ENCODE measurements at regions not wholly inside any gene's neighbourhood (a gene's known extent, or its start where the extent isn't known, plus 50 kb on each side); places are given as distances from the start of the nearest gene placed in this dataset.

DNA sequence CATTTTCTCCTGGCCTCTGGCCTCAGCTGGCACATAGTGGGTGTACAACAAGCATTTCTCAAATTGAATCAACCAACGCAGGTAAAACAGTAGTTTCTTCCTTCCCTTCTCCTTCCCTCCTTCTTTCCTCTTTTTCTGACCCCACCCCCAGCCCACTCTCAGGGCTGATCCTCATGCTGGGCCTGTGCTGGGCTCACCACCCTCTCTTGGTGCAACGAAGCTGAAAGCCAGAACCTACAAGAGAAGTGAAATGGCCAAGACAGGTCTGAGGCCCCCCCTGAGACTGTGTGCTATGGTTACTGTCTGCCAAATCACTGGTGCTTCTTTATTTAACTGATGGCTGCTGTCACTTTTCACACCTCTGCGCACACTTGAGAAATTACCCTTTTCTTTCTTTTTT, 53.0 kb upstream of the BOD1 start:
- Mint-ChIP-seq H3K4me3 (no peak overlapping the region), H3K27ac (peak overlapping the region; percentile 99), H3K9me3 (peaks cover 44% of the 10 kb centered on the region), H3K4me1 (peaks cover 64% of the 10 kb centered on the region), H3K27me3 (ENCODE audit: low read depth) (peaks cover 12% of the 10 kb centered on the region; the same call in 1 of the 2 replicates), H3K36me3 (peaks cover 52% of the 10 kb centered on the region)
- CTCF ChIA-PET, result interaction anchor here (1.9 to 3.3 kb wide), 3 partner anchors 40 to 303 kb away, joined by 5 to 16 read pairs (median 9); no protein-coding TSS in a partner anchor
- POLR2A ChIA-PET, result interaction anchor here (0.7 kb wide), 1 partner anchor 12 kb away, joined by 3 read pairs; no protein-coding TSS in a partner anchor
- DNase-seq (ENCODE audit: low spot score) (no peak), ATAC-seq (peak; percentile 51)
- TF ChIP-seq FOXJ3 (CRISPR knock-in tag; IDR thresholded peaks at IDR 0.05; ENCODE audit: borderline replicate concordance), result no peak
- TF ChIP-seq SOX15 (CRISPR knock-in tag; IDR thresholded peaks at IDR 0.05), result no peak
- TF ChIP-seq ZNF671 (CRISPR knock-in tag; IDR thresholded peaks at IDR 0.05), result no peak
- TF ChIP-seq, protein P1, sequence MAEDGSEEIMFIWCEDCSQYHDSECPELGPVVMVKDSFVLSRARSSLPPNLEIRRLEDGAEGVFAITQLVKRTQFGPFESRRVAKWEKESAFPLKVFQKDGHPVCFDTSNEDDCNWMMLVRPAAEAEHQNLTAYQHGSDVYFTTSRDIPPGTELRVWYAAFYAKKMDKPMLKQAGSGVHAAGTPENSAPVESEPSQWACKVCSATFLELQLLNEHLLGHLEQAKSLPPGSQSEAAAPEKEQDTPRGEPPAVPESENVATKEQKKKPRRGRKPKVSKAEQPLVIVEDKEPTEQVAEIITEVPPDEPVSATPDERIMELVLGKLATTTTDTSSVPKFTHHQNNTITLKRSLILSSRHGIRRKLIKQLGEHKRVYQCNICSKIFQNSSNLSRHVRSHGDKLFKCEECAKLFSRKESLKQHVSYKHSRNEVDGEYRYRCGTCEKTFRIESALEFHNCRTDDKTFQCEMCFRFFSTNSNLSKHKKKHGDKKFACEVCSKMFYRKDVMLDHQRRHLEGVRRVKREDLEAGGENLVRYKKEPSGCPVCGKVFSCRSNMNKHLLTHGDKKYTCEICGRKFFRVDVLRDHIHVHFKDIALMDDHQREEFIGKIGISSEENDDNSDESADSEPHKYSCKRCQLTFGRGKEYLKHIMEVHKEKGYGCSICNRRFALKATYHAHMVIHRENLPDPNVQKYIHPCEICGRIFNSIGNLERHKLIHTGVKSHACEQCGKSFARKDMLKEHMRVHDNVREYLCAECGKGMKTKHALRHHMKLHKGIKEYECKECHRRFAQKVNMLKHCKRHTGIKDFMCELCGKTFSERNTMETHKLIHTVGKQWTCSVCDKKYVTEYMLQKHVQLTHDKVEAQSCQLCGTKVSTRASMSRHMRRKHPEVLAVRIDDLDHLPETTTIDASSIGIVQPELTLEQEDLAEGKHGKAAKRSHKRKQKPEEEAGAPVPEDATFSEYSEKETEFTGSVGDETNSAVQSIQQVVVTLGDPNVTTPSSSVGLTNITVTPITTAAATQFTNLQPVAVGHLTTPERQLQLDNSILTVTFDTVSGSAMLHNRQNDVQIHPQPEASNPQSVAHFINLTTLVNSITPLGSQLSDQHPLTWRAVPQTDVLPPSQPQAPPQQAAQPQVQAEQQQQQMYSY (CRISPR knock-in tag; IDR thresholded peaks at IDR 0.05), result no peak
- TF ChIP-seq KAT7 (CRISPR knock-in tag; IDR thresholded peaks at IDR 0.05; ENCODE audit: borderline replicate concordance), result no peak
- TF ChIP-seq, protein P2, sequence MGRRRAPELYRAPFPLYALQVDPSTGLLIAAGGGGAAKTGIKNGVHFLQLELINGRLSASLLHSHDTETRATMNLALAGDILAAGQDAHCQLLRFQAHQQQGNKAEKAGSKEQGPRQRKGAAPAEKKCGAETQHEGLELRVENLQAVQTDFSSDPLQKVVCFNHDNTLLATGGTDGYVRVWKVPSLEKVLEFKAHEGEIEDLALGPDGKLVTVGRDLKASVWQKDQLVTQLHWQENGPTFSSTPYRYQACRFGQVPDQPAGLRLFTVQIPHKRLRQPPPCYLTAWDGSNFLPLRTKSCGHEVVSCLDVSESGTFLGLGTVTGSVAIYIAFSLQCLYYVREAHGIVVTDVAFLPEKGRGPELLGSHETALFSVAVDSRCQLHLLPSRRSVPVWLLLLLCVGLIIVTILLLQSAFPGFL (CRISPR knock-in tag; IDR thresholded peaks at IDR 0.05; ENCODE audit: borderline replicate concordance), result no peak
- TF ChIP-seq, protein P3, sequence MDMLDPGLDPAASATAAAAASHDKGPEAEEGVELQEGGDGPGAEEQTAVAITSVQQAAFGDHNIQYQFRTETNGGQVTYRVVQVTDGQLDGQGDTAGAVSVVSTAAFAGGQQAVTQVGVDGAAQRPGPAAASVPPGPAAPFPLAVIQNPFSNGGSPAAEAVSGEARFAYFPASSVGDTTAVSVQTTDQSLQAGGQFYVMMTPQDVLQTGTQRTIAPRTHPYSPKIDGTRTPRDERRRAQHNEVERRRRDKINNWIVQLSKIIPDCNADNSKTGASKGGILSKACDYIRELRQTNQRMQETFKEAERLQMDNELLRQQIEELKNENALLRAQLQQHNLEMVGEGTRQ (CRISPR knock-in tag; IDR thresholded peaks at IDR 0.05), result no peak
- no peak for TF ChIP-seq ETV6 (CRISPR knock-in tag; IDR thresholded peaks at IDR 0.05)
- no peak for TF ChIP-seq ZNF232 (CRISPR knock-in tag; IDR thresholded peaks at IDR 0.05)
- TF ChIP-seq NFE2L1 (CRISPR knock-in tag; IDR thresholded peaks at IDR 0.05), result no peak
- no peak for TF ChIP-seq TCF7 (CRISPR knock-in tag; IDR thresholded peaks at IDR 0.05; ENCODE audit: low read depth)
- TF ChIP-seq MYBL2 (CRISPR knock-in tag; IDR thresholded peaks at IDR 0.05), result no peak

DNA sequence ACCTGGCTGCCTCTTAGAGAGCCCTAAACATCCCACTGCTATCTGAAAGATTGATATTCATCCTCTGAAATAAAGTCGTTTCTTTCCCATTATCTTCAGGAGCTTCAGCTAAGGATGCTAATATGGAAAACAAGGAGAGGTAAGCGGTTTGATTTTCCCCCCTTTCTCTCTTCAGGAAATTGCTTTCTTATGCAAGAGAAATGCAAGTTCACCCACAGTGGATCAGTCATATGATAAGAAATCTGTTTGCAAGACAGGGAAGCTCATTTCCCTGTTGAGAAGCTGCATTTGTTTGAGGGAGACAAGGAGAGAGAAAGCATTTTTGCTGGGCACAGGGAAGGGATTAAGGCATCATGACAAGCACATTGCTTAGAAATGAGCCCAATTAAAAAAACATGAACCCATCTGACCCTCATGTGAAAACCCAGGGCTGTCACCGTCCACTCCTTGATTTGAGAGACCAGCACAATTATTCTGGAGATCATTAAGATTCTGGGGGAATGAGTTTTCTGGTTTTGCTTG, 53.7 kb upstream of the BOD1 start:
- Mint-ChIP-seq H3K27ac (peak overlapping the region; percentile 99), H3K4me1 (peaks cover 63% of the 10 kb centered on the region), H3K27me3 (ENCODE audit: low read depth) (peaks cover 17% of the 10 kb centered on the region; the same call in 1 of the 2 replicates), H3K36me3 (peaks cover 60% of the 10 kb centered on the region), H3K4me3 (peak overlapping the region; percentile 49), H3K9me3 (peaks cover 48% of the 10 kb centered on the region)
- DNase-seq (ENCODE audit: low spot score) (no peak), ATAC-seq (peak; percentile 41)
- ChIA-PET POLR2A (interaction anchor here (0.7 kb wide), 1 partner anchor 12 kb away, joined by 3 read pairs; no protein-coding TSS in a partner anchor), CTCF (interaction anchor here (1.2 to 3.3 kb wide), 7 partner anchors 22 to 647 kb away, joined by 3 to 16 read pairs (median 5); no protein-coding TSS in a partner anchor)
- no peak for TF ChIP-seq NR3C1 (CRISPR knock-in tag; conservative IDR thresholded peaks at IDR 0.05; ENCODE audit: low read depth)
- TF ChIP-seq TCF7 (CRISPR knock-in tag; IDR thresholded peaks at IDR 0.05; ENCODE audit: low read depth), result no peak
- TF ChIP-seq, protein P4, sequence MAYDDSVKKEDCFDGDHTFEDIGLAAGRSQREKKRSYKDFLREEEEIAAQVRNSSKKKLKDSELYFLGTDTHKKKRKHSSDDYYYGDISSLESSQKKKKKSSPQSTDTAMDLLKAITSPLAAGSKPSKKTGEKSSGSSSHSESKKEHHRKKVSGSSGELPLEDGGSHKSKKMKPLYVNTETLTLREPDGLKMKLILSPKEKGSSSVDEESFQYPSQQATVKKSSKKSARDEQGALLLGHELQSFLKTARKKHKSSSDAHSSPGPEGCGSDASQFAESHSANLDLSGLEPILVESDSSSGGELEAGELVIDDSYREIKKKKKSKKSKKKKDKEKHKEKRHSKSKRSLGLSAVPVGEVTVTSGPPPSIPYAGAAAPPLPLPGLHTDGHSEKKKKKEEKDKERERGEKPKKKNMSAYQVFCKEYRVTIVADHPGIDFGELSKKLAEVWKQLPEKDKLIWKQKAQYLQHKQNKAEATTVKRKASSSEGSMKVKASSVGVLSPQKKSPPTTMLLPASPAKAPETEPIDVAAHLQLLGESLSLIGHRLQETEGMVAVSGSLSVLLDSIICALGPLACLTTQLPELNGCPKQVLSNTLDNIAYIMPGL (CRISPR knock-in tag; IDR thresholded peaks at IDR 0.05), result no peak
- TF ChIP-seq, protein P5, sequence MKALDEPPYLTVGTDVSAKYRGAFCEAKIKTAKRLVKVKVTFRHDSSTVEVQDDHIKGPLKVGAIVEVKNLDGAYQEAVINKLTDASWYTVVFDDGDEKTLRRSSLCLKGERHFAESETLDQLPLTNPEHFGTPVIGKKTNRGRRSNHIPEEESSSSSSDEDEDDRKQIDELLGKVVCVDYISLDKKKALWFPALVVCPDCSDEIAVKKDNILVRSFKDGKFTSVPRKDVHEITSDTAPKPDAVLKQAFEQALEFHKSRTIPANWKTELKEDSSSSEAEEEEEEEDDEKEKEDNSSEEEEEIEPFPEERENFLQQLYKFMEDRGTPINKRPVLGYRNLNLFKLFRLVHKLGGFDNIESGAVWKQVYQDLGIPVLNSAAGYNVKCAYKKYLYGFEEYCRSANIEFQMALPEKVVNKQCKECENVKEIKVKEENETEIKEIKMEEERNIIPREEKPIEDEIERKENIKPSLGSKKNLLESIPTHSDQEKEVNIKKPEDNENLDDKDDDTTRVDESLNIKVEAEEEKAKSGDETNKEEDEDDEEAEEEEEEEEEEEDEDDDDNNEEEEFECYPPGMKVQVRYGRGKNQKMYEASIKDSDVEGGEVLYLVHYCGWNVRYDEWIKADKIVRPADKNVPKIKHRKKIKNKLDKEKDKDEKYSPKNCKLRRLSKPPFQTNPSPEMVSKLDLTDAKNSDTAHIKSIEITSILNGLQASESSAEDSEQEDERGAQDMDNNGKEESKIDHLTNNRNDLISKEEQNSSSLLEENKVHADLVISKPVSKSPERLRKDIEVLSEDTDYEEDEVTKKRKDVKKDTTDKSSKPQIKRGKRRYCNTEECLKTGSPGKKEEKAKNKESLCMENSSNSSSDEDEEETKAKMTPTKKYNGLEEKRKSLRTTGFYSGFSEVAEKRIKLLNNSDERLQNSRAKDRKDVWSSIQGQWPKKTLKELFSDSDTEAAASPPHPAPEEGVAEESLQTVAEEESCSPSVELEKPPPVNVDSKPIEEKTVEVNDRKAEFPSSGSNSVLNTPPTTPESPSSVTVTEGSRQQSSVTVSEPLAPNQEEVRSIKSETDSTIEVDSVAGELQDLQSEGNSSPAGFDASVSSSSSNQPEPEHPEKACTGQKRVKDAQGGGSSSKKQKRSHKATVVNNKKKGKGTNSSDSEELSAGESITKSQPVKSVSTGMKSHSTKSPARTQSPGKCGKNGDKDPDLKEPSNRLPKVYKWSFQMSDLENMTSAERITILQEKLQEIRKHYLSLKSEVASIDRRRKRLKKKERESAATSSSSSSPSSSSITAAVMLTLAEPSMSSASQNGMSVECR (CRISPR knock-in tag; IDR thresholded peaks at IDR 0.05; ENCODE audit: borderline replicate concordance), result no peak
- 0 out of 2 replicates have a peak, but pooled peaks have one; percentile 37 for TF ChIP-seq SP1 (CRISPR knock-in tag; conservative IDR thresholded peaks at IDR 0.05)
- TF ChIP-seq, protein P6, sequence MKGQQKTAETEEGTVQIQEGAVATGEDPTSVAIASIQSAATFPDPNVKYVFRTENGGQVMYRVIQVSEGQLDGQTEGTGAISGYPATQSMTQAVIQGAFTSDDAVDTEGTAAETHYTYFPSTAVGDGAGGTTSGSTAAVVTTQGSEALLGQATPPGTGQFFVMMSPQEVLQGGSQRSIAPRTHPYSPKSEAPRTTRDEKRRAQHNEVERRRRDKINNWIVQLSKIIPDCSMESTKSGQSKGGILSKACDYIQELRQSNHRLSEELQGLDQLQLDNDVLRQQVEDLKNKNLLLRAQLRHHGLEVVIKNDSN (CRISPR knock-in tag; IDR thresholded peaks at IDR 0.05), result no peak
- TF ChIP-seq, protein P7, sequence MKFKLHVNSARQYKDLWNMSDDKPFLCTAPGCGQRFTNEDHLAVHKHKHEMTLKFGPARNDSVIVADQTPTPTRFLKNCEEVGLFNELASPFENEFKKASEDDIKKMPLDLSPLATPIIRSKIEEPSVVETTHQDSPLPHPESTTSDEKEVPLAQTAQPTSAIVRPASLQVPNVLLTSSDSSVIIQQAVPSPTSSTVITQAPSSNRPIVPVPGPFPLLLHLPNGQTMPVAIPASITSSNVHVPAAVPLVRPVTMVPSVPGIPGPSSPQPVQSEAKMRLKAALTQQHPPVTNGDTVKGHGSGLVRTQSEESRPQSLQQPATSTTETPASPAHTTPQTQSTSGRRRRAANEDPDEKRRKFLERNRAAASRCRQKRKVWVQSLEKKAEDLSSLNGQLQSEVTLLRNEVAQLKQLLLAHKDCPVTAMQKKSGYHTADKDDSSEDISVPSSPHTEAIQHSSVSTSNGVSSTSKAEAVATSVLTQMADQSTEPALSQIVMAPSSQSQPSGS (CRISPR knock-in tag; IDR thresholded peaks at IDR 0.05; ENCODE audit: borderline replicate concordance, low read depth), result no peak
- TF ChIP-seq, protein P8, sequence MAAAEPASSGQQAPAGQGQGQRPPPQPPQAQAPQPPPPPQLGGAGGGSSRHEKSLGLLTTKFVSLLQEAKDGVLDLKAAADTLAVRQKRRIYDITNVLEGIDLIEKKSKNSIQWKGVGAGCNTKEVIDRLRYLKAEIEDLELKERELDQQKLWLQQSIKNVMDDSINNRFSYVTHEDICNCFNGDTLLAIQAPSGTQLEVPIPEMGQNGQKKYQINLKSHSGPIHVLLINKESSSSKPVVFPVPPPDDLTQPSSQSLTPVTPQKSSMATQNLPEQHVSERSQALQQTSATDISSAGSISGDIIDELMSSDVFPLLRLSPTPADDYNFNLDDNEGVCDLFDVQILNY (CRISPR knock-in tag; IDR thresholded peaks at IDR 0.05), result 0 out of 2 replicates have a peak, but pooled peaks have one; percentile 47

Measured in WTC11 (cell line).